GM18498 (cell line): ENCODE measurements at regions not wholly inside any gene's neighbourhood (a gene's known extent, or its start where the extent isn't known, plus 50 kb on each side); places are given as distances from the start of the nearest gene placed in this dataset.
"Not testable (repeated sequence)": the region's sequence is repeated elsewhere in the genome, so short reads cannot be mapped to it uniquely, and the experiment has no call there.

Source experiments
- ATAC-seq: cut with Tn5 transposase; IDR thresholded peaks from one replicate; pipeline ENCODE4 v1.9.1; 2021; ENCODE audit warnings: mild to moderate bottlenecking, moderate library complexity; ENCODE audit not compliant: unreplicated experiment

GRCh38 chr12:23146070-23146469 is 521.1 kb downstream of the ETNK1 start:
- ATAC-seq = not testable (repeated sequence)

GRCh38 chr12:23168459-23168858 is 543.5 kb downstream of the ETNK1 start:
- ATAC-seq = no peak

DNA sequence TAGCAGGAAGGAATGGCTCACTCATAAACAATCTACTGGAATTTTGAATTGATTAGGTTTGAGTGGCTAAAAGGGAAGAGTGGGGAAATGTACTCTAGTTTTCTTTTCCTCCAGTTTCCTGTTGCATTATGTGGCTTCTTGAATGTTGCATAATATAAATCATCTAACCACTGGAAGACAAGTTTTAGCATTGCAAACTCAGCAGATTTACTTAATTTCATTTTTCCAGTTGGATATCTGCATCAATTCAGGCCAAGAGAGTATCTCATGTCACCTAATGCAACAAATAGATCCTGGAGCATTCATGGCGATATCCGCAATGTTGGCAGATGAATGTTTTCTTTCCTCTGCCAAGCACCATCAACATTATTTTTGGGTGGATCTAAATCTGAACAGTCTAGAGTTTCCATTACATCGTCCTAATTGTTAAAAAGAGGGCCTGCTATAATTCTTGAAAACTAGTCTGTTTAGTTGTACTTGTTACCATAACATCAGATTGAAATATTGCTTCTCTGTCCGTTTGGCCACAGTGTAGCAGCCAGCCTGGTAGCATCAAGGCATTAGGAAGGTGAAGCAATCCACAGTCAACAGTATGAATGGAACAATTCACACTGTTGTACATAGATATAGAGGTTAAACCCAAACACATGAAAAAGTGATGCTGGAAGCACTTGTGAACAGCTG is 544.2 kb downstream of the ETNK1 start:
- ATAC-seq = no peak

GRCh38 chr12:23169696-23170013 is 544.7 kb downstream of the ETNK1 start:
- ATAC-seq = no peak

- no peak for ATAC-seq
These were observed 549.9 kb downstream of the ETNK1 start for GRCh38 chr12:23174917-23175316.

GRCh38 chr12:23185346-23185745 is 560.4 kb downstream of the ETNK1 start:
- no peak for ATAC-seq

DNA sequence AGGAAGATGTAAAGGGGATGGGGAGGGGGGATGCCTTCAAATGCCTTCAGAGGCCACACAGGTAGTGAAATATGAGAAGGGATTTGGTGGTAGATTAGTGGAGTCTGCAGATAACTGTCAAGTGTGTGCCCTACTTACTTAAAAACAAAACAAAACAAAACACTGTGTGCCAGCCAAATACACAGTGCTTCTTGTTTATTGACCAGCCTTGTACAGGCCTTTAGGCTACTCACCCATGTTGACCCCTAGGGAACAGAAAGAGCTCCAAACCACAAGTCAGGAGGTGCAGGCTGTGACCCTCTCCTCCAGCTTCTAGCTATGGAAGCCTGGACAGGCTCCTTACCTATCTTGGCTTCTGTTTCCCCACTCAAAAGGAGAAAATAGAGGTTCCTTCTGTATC is 562.0 kb downstream of the ETNK1 start:
- no peak for ATAC-seq

DNA sequence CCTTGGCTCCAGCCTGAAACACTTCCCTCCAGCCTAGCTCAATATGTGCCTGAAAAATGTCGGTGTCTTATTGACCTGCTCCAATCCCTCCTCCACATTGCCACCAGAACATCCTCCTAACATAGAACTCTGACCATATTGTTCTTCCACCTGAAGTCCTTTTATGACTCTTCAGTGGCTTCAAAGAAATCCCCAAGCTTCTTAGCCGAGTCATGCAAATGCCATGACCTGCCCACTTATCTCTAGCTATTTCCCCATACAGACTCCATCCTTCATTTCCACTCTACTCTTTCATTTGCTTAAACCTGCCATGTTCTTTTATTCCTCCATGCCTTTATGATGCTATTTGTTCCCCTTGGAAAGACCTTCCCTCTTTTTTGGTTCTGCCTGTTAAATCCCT is 568.6 kb downstream of the ETNK1 start:
- no peak for ATAC-seq

DNA sequence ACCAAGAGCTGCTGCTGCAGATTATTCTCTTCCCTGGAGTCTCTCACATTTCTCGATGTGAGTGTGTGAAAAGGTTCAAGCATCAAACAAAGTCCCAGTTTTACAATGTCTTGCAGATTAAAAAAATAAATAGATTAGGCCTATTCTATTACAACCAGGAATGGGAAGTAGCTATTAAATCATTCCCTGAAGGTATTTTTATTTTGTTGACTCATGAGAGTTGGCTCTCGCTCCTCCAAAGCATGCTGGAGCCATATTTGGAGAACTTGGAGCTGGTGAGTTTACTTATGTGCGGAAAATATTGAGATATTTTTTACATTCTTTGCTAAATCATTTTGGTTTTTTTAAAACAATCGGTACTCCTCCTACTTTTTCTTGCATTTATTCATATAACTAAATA is 572.3 kb downstream of the ETNK1 start:
- ATAC-seq = no peak

- no peak for ATAC-seq
These were observed 577.8 kb downstream of the ETNK1 start for GRCh38 chr12:23202728-23203127.

DNA sequence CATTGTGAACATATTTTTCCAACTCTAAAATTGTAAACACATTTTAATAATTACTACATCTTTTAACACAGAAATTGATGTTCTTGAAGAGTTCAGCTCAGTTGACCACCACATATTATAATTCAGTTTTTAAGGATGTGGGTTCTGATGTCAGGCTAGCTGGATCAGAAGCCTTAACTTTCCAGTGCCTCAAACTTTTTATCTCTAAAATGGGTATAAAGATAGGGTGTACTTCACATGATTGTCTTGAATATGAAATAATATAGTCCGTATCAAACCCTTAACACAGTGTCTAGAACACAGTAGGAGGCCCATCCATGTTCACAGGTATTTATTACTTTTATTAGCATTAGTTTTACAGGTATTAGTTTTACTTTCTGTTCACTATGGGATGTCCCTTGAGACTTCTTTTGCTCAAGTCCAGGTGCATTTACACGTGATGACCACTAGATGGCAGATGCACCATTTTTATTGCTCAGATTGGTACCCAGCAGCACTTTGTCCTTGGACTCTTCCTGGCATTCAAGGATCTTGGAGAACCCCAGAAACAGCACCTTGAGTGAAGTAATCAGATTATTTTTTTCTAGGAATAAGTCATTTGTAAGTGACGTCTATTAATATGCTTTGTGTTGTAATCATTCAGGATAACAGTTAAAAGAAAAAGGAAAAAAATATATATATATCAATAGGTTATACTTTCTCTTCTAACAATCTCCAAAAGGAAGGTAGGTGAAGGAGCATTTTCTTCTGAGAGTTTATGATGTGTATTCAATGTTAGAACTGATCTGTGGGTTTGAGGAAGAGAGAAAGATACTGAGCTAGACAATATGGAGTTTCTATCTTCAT is 580.2 kb downstream of the ETNK1 start:
- ATAC-seq = peak; percentile 95

GRCh38 chr12:23209793-23210192 is 584.8 kb downstream of the ETNK1 start:
- ATAC-seq = no peak

GRCh38 chr12:23210573-23210972 is 585.6 kb downstream of the ETNK1 start:
- no peak for ATAC-seq

DNA sequence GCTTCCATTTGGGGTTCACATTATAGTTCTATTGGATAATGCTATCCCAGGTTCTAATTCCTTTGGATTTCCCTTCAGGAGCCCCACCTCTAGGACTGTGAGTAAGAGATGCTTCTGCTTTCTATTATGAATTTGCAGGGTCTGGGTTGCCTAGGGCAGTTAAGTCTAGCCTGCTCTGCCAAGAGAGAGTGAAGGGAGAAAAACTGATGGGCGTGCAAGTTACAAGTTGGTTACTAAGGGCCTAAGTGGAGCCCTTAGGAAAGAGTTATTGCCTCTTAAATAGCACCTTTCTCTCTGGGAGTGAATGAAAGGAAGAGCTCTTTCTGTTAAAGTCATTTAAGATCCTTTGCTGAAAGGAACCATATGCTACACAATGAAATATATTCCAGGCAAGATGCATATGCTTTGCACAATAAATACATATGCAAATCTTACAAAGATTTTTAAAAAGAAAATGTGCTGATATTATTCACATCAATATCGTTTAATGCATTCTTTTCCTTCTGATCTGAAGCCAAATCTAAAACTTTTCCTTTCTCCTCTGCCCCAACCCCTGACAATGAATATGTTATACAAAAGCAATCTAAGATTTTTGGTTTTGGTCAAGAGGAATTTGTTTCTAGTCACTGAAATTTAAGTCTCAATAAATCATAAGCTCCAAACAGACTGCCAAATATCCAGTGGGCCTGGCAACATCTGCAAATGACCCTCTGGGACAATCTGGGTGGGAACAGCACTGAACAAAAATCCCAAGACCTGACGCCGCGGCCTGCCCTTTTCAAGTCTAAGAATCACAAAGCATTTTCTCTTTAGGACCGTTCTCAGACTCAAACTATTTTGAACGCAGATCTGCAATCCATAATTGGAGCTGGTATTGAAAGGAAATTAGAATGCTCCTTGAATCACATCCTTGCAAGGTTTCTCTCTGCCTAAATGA is 586.7 kb downstream of the ETNK1 start:
- ATAC-seq = no peak

DNA sequence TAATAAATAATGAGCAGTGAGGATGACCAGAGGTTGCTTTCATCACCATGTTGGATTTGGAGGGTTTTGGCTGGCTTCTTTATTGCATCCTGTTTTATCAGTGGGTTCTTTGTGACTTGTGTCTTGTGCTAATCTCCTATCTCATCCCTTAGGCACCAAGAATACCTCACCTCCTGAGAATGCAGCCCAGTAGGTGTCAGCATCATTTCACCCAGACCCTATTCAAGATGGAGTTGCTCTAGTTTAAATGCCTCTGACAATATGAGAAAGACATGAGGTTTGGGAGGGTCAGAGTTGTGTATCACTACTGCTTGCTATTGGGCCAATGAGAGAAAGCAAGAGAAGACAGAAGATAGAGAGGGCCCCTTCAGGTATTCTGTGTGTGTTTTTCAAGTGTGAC is 592.2 kb downstream of the ETNK1 start:
- no peak for ATAC-seq

DNA sequence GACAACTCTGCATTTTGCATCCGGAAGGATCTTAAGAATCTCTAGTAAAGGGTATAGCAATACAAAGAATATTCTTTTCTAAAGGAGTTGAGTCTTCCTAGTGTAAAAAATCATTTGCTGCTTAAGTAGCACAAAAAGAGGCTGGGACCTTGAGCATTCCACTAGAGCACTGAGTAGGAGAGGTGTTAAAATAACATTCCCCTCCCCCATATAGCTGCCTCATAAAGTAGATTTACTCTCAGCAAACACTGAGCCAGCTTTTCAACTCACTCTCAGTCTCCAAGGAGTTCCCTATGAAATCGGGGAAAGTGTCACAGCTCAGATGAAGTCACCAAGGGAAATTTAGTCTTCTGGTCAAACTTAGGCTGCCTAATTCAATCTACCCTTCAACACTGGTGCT is 592.7 kb downstream of the ETNK1 start:
- no peak for ATAC-seq

DNA sequence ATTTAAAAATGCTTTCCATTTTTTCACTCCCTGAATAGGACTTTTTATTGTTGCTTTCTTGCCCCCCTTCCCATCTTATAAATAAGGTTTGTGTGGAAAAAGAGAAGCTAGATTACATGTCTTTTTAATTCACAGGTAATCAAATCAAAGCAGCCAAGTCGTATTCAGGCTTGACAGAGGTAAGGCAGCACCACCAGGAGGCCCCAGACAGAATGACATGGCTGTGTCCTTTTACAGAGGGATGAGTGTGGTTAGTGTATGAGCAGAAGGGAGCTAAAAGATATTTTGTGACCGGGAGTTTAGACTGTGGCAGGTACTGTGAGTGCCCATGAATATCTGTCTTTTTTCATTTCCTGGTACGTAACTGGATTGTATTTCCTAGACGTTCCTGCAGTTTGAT is 596.1 kb downstream of the ETNK1 start:
- no peak for ATAC-seq

GRCh38 chr12:23221926-23222325 is 597.0 kb downstream of the ETNK1 start:
- no peak for ATAC-seq

DNA sequence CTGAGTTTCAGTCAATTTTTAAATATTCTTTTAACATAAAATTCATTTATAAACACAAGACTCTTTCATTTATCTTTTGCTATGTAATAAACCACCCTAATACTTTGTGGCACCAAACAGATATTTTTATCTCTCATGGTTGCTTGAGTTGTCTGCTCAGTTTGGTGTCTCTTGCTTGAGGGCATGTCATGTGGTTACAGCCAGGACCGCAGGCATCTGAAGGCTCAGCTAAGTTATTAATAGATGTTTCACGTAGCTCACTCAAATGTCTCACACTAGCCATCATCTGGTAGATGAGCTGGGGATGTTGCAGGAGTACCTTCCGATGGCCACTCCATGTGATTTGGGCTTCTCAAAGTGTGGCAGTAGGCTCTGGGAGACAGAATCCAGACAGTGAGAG is 597.8 kb downstream of the ETNK1 start:
- ATAC-seq = no peak

DNA sequence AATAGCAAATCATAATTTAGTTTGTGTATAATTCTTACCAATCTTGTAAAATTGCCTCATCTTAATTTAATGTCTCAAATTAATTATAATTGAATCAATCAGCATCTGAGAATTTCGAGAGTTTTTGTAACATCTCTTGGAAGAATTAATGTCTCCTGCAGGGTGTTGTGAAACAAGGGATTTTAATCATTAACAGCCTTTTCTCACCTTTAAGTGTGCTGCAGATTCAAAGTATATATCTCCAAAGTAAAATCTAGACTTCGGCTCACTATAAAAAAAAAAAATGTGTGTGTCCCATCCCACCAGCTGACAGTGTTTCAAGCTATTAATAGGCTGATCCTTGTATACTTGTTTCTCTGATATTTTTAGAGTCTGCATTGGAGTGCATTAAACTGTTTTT is 603.1 kb downstream of the ETNK1 start:
- ATAC-seq = no peak

- ATAC-seq = no peak
These were observed 605.9 kb downstream of the ETNK1 start for GRCh38 chr12:23230899-23231298.
